ENCODE measurements at regions not wholly inside any gene's neighbourhood (a gene's known extent, or its start where the extent isn't known, plus 50 kb on each side); places are given as distances from the start of the nearest gene placed in this dataset.

DNA sequence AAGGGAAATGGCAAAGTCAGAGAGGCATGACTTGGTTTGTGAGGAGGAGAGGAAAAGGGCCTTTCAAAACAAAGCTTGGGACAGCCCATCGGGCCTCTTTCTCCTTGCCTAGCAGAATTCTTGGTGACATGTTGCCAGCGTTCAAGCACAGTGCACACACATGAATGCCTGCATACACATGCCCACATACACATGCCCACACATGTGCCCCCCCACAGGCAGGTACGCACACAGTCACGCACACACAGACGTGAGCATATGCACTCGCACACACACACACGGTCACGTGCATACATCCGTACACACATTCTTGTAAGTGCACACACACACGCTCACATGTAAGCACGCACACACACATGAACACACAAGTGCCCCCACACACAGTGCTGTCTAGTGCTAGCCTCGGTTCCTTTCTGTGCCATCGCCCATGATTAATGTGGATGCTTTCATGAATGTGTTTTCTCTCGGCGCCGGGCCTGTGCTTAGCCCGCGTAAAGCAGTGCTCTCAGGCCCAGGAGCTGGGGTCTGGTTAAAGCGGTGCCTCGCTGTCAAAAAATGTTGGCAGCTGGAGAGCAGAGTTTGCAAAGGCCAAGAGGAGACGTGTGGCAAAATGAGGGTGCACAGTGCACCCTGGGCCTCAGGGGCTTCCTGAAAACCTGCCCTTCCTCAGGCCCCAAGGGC is 328.8 kb upstream of the DIO3 start:
- H2BK15ac ChIP-seq (ENCODE audit: low read depth, poor library complexity, severe bottlenecking) = no peak overlapping the region
- H3K27ac ChIP-seq (ENCODE audit: low read length, poor library complexity, severe bottlenecking) = no peak overlapping the region
- H3K18ac ChIP-seq (ENCODE audit: low read depth in 1 of 2, low read length in 2 of 2) = no peak overlapping the region
- H3K79me1 ChIP-seq (replicated peaks; ENCODE audit: low read length, poor library complexity, severe bottlenecking) = no peaks in the 10 kb centered on the region
- no peak overlapping the region for H3K4me3 ChIP-seq (ENCODE audit: insufficient read depth in 1 of 2, low read depth in 1 of 2, low read length in 2 of 2)
- H3K23ac ChIP-seq (ENCODE audit: low read length in 2 of 2) = no peak overlapping the region
- no peaks in the 10 kb centered on the region for H3K36me3 ChIP-seq (ENCODE audit: control insufficient read depth in 1 of 2, insufficient read depth in 2 of 2, low read depth in 1 of 2, low read length in 2 of 2)
- WGBS = 85% methylated on average over 21 of the region's 21 CpGs
- H3K14ac ChIP-seq (ENCODE audit: low read length in 2 of 2) = no peak overlapping the region
- no peak overlapping the region for H4K91ac ChIP-seq (ENCODE audit: low read length)
- no peak overlapping the region for H4K8ac ChIP-seq (ENCODE audit: low read length)
- H3K9ac ChIP-seq (ENCODE audit: low read length) = no peak overlapping the region
- no peak overlapping the region for H2BK5ac ChIP-seq (ENCODE audit: low read depth, low read length, poor library complexity, severe bottlenecking)
- no peak overlapping the region for H2AFZ ChIP-seq (ENCODE audit: low read depth, low read length)
- no peak overlapping the region for H3K4me2 ChIP-seq (ENCODE audit: low read length, poor library complexity, severe bottlenecking)
- peaks cover 0 to 29% of the 10 kb centered on the region in 2 experiments for H3K27me3 ChIP-seq (ENCODE audit: control insufficient read depth in 1 of 2, insufficient read depth in 1 of 2, low read length in 2 of 2)
- no peak overlapping the region for H2BK12ac ChIP-seq (ENCODE audit: low read length in 2 of 2)
- no peak overlapping the region for H2AK5ac ChIP-seq (ENCODE audit: low read length, severe bottlenecking)
- no peak for DNase-seq
- no peak overlapping the region for H2BK120ac ChIP-seq (ENCODE audit: low read depth, low read length)
- H3K9me3 ChIP-seq (ENCODE audit: control insufficient read depth, low read length) = no peaks in the 10 kb centered on the region
- peaks cover 13% of the 10 kb centered on the region for H3K4me1 ChIP-seq (ENCODE audit: control insufficient read depth, insufficient read depth, low read depth, low read length)
- no peak overlapping the region for H3K4ac ChIP-seq (ENCODE audit: low read depth in 1 of 2, low read length in 2 of 2)

- Histone ChIP-seq H3K18ac (ENCODE audit: low read depth in 1 of 2, low read length in 2 of 2) (no peak overlapping the region), H3K4me1 (ENCODE audit: control insufficient read depth, insufficient read depth, low read depth, low read length) (peaks cover 13% of the 10 kb centered on the region), H2BK120ac (ENCODE audit: low read depth, low read length) (no peak overlapping the region), H3K9ac (ENCODE audit: low read length) (no peak overlapping the region), H2BK15ac (ENCODE audit: low read depth, poor library complexity, severe bottlenecking) (no peak overlapping the region), H3K9me3 (ENCODE audit: control insufficient read depth, low read length) (no peaks in the 10 kb centered on the region), H3K14ac (ENCODE audit: low read length in 2 of 2) (no peak overlapping the region), H3K23ac (ENCODE audit: low read length in 2 of 2) (no peak overlapping the region), H4K8ac (ENCODE audit: low read length) (no peak overlapping the region), H2AFZ (ENCODE audit: low read depth, low read length) (no peak overlapping the region), H2BK5ac (ENCODE audit: low read depth, low read length, poor library complexity, severe bottlenecking) (no peak overlapping the region), H3K27me3 (ENCODE audit: control insufficient read depth in 1 of 2, insufficient read depth in 1 of 2, low read length in 2 of 2) (peaks cover 0 to 31% of the 10 kb centered on the region in 2 experiments), H3K4ac (ENCODE audit: low read depth in 1 of 2, low read length in 2 of 2) (no peak overlapping the region), H3K36me3 (ENCODE audit: control insufficient read depth in 1 of 2, insufficient read depth in 2 of 2, low read depth in 1 of 2, low read length in 2 of 2) (no peaks in the 10 kb centered on the region), H3K4me3 (ENCODE audit: insufficient read depth in 1 of 2, low read depth in 1 of 2, low read length in 2 of 2) (no peak overlapping the region), H2BK12ac (ENCODE audit: low read length in 2 of 2) (no peak overlapping the region), H4K91ac (ENCODE audit: low read length) (no peak overlapping the region), H3K4me2 (ENCODE audit: low read length, poor library complexity, severe bottlenecking) (no peak overlapping the region), H3K27ac (ENCODE audit: low read length, poor library complexity, severe bottlenecking) (no peak overlapping the region), H3K79me1 (replicated peaks; ENCODE audit: low read length, poor library complexity, severe bottlenecking) (no peaks in the 10 kb centered on the region), H2AK5ac (ENCODE audit: low read length, severe bottlenecking) (no peak overlapping the region)
- DNase-seq = no peak
- WGBS = 86% methylated on average over 15 of the region's 15 CpGs
These were observed 328.3 kb upstream of the DIO3 start for GRCh38 chr14:101233021-101233366.

DNA sequence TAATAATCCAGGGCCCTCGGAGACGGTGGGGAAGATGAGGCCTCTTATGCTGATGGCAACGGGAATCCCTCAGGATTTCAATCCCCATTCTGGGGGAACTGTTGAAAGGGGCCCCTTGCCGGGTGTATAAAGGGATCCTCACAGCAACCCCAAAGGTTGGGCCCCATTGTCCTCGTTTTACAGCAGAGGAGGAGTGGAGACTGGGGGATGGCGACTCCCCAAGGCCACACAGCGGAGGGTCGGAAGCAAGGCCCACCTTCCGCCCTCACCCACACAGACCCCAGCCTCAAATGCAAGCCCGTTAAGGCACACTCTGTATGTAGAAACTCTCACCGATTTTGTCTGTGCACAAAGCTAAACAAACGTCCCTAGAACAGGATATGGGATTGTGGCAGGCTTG is 327.9 kb upstream of the DIO3 start:
- no peak overlapping the region for H3K4ac ChIP-seq (ENCODE audit: low read depth in 1 of 2, low read length in 2 of 2)
- 72% methylated on average over 10 of the region's 12 CpGs for WGBS
- H4K8ac ChIP-seq (ENCODE audit: low read length) = no peak overlapping the region
- H2AK5ac ChIP-seq (ENCODE audit: low read length, severe bottlenecking) = no peak overlapping the region
- H3K9me3 ChIP-seq (ENCODE audit: control insufficient read depth, low read length) = no peaks in the 10 kb centered on the region
- H3K4me2 ChIP-seq (ENCODE audit: low read length, poor library complexity, severe bottlenecking) = no peak overlapping the region
- H2BK15ac ChIP-seq (ENCODE audit: low read depth, poor library complexity, severe bottlenecking) = no peak overlapping the region
- H2BK120ac ChIP-seq (ENCODE audit: low read depth, low read length) = no peak overlapping the region
- H3K9ac ChIP-seq (ENCODE audit: low read length) = no peak overlapping the region
- peaks cover 13% of the 10 kb centered on the region for H3K4me1 ChIP-seq (ENCODE audit: control insufficient read depth, insufficient read depth, low read depth, low read length)
- H3K23ac ChIP-seq (ENCODE audit: low read length in 2 of 2) = no peak overlapping the region
- H3K4me3 ChIP-seq (ENCODE audit: insufficient read depth in 1 of 2, low read depth in 1 of 2, low read length in 2 of 2) = no peak overlapping the region
- no peak overlapping the region for H3K18ac ChIP-seq (ENCODE audit: low read depth in 1 of 2, low read length in 2 of 2)
- H4K91ac ChIP-seq (ENCODE audit: low read length) = no peak overlapping the region
- no peak overlapping the region for H2BK12ac ChIP-seq (ENCODE audit: low read length in 2 of 2)
- DNase-seq = no peak
- H2BK5ac ChIP-seq (ENCODE audit: low read depth, low read length, poor library complexity, severe bottlenecking) = no peak overlapping the region
- H2AFZ ChIP-seq (ENCODE audit: low read depth, low read length) = no peak overlapping the region
- no peaks in the 10 kb centered on the region for H3K36me3 ChIP-seq (ENCODE audit: control insufficient read depth in 1 of 2, insufficient read depth in 2 of 2, low read depth in 1 of 2, low read length in 2 of 2)
- no peak overlapping the region for H3K27ac ChIP-seq (ENCODE audit: low read length, poor library complexity, severe bottlenecking)
- H3K14ac ChIP-seq (ENCODE audit: low read length in 2 of 2) = no peak overlapping the region
- no peaks in the 10 kb centered on the region for H3K79me1 ChIP-seq (replicated peaks; ENCODE audit: low read length, poor library complexity, severe bottlenecking)
- H3K27me3 ChIP-seq (ENCODE audit: control insufficient read depth in 1 of 2, insufficient read depth in 1 of 2, low read length in 2 of 2) = peaks cover 3 to 35% of the 10 kb centered on the region in 2 experiments

DNA sequence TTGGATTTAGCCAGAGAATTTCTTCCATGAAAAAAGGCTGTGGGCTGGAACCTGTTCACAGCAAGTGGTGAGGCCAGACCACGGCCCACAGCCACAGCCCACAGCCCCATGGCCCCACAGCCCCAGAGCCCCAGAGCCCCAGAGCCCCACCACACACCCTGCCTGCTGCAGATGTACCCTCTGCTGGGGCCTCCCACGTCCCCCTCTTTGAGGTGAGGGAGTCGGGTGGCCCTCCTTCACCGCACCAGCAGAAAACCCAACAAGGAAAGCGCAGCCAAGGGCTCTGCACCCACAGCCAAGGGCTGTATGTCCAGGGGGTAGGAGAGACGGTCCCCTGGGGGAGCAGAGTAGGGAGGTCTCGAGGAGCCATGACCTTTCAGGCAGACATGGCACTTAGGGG is 327.5 kb upstream of the DIO3 start:
- peaks cover 13% of the 10 kb centered on the region for H3K4me1 ChIP-seq (ENCODE audit: control insufficient read depth, insufficient read depth, low read depth, low read length)
- H3K79me1 ChIP-seq (replicated peaks; ENCODE audit: low read length, poor library complexity, severe bottlenecking) = no peaks in the 10 kb centered on the region
- no peak overlapping the region for H3K4me2 ChIP-seq (ENCODE audit: low read length, poor library complexity, severe bottlenecking)
- peaks cover 3 to 39% of the 10 kb centered on the region in 2 experiments for H3K27me3 ChIP-seq (ENCODE audit: control insufficient read depth in 1 of 2, insufficient read depth in 1 of 2, low read length in 2 of 2)
- no peak overlapping the region for H2BK120ac ChIP-seq (ENCODE audit: low read depth, low read length)
- 73% methylated on average over 6 of the region's 7 CpGs for WGBS
- no peak overlapping the region for H4K8ac ChIP-seq (ENCODE audit: low read length)
- H3K9me3 ChIP-seq (ENCODE audit: control insufficient read depth, low read length) = no peaks in the 10 kb centered on the region
- no peak overlapping the region for H3K23ac ChIP-seq (ENCODE audit: low read length in 2 of 2)
- no peak overlapping the region for H2AK5ac ChIP-seq (ENCODE audit: low read length, severe bottlenecking)
- H2AFZ ChIP-seq (ENCODE audit: low read depth, low read length) = no peak overlapping the region
- no peaks in the 10 kb centered on the region for H3K36me3 ChIP-seq (ENCODE audit: control insufficient read depth in 1 of 2, insufficient read depth in 2 of 2, low read depth in 1 of 2, low read length in 2 of 2)
- no peak overlapping the region for H2BK5ac ChIP-seq (ENCODE audit: low read depth, low read length, poor library complexity, severe bottlenecking)
- no peak overlapping the region for H3K27ac ChIP-seq (ENCODE audit: low read length, poor library complexity, severe bottlenecking)
- H3K4me3 ChIP-seq (ENCODE audit: insufficient read depth in 1 of 2, low read depth in 1 of 2, low read length in 2 of 2) = no peak overlapping the region
- H2BK15ac ChIP-seq (ENCODE audit: low read depth, poor library complexity, severe bottlenecking) = no peak overlapping the region
- H4K91ac ChIP-seq (ENCODE audit: low read length) = no peak overlapping the region
- DNase-seq = no peak
- H3K9ac ChIP-seq (ENCODE audit: low read length) = no peak overlapping the region
- H3K14ac ChIP-seq (ENCODE audit: low read length in 2 of 2) = no peak overlapping the region
- no peak overlapping the region for H2BK12ac ChIP-seq (ENCODE audit: low read length in 2 of 2)
- no peak overlapping the region for H3K4ac ChIP-seq (ENCODE audit: low read depth in 1 of 2, low read length in 2 of 2)
- no peak overlapping the region for H3K18ac ChIP-seq (ENCODE audit: low read depth in 1 of 2, low read length in 2 of 2)
